T-helper 17 cell (primary cell): ENCODE measurements at regions not wholly inside any gene's neighbourhood (a gene's known extent, or its start where the extent isn't known, plus 50 kb on each side); places are given as distances from the start of the nearest gene placed in this dataset.
A peak's percentile ranks its signal among the peaks of the same experiment; 100 is the strongest.

Experiments
- ATAC-seq: fragments of 150-1000 bp; cut with Tn5 transposase; 2 replicates; pipeline ENCODE4 v1.10.0; 2021; ENCODE audit warnings: mild to moderate bottlenecking, moderate library complexity
- DNase-seq, 3 donors: peaks; one replicate each; pipeline versions ENCODE4 v3.0.0 to v3.0.0-alpha.2; 2020 to 2021
- H3K9me3 ChIP-seq: one replicate; pipeline ENCODE4 v1.7.0; 2013; ENCODE audit warnings: low read length, mild to moderate bottlenecking; ENCODE audit not compliant: control insufficient read depth, poor library complexity, severe bottlenecking
- H3K27ac Mint-ChIP-seq: one replicate; pipeline ENCODE4 v1.8.0; 2022; ENCODE audit warnings: mild to moderate bottlenecking, moderate library complexity, mixed read lengths
- H3K27me3 Mint-ChIP-seq: one replicate; pipeline ENCODE4 v1.8.0; 2022; ENCODE audit warnings: mixed read lengths
- H3K36me3 Mint-ChIP-seq: one replicate; pipeline ENCODE4 v1.8.0; 2022; ENCODE audit warnings: low read depth, mixed read lengths
- H3K4me1 Mint-ChIP-seq: one replicate; pipeline ENCODE4 v1.8.0; 2022; ENCODE audit warnings: mild to moderate bottlenecking, mixed read lengths
- H3K4me3 Mint-ChIP-seq: one replicate; pipeline ENCODE4 v1.8.0; 2022; ENCODE audit warnings: mild to moderate bottlenecking, moderate library complexity, mixed read lengths

GRCh38 chr12:127277882-127278281 is 989.1 kb upstream of the TMEM132C start:
- Mint-ChIP-seq H3K27ac (no peak overlapping the region), H3K4me3 (no peak overlapping the region), H3K36me3 (no peaks in the 10 kb centered on the region), H3K27me3 (peaks cover 33% of the 10 kb centered on the region), H3K4me1 (peaks cover 2% of the 10 kb centered on the region)
- no peak for ATAC-seq
- no peaks in the 10 kb centered on the region for H3K9me3 ChIP-seq
- no peak for DNase-seq

DNA sequence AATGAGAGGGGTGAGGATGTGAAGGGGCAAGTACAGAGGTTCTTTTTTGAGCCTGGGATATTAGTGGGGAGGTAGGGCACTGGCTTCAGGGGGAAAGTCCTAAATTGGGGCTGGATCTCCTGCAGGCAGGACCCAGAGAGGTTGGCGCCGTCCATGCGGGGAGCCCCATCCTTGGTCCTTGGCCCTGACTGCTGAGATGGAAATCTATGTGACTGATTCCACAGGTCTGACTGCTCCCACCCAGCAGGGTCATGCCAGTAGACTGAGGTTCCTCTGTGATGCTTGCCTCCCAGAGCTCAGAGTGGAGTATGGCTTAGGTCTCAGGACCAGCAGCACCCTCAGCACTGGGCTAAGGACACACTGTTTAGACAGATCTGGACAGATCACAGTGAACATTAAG is 988.6 kb upstream of the TMEM132C start:
- H3K4me3 Mint-ChIP-seq, result no peak overlapping the region
- ATAC-seq (no peak), DNase-seq (no peak)
- no peaks in the 10 kb centered on the region for H3K36me3 Mint-ChIP-seq
- H3K27me3 Mint-ChIP-seq, result peaks cover 30% of the 10 kb centered on the region
- no peaks in the 10 kb centered on the region for H3K9me3 ChIP-seq
- H3K27ac Mint-ChIP-seq, result no peak overlapping the region
- H3K4me1 Mint-ChIP-seq, result peaks cover 2% of the 10 kb centered on the region

DNA sequence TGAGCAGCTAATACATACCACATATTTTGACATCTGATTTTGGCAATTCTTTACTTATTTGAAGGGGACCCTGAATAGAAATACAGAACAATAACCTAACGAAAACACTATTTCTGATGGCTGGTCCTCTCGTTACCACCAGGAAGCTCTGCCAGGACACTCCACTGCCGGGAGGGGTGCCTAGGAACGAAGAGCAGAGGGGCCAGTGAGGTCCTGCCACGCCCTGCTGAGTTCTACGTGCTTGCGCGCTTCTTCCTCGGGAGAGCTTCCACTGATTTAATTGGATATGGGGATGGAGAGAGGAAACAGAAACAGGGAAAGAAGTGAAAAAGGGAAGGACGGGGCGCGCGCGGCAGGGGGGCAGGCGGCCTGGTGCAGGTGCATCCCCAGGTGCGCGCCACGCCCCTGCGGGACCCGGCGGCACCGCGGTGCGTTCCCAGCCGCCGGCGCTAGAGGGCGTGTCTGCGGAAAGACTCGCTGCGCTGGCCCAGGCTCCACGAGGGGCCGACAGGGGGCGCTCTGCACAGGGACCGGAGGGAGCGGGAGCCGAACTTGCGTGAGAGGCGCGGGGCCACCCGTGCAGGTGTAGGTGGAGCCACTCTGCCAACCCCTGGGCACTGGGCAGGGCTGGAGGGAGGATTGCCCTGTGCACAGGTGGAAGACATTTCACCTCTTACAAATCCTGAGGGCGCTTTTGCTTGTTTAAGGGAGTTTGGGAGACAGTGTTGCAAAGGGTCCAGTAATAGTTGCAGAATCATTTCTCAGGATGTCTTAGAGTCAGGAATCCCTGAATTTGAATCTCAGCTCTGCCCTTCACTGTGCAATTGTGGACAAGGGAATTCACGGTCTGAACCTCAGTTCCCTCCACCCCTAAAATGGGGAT is 986.3 kb upstream of the TMEM132C start:
- Mint-ChIP-seq H3K27ac (no peak overlapping the region), H3K4me1 (peaks cover 8% of the 10 kb centered on the region), H3K27me3 (peaks cover 16% of the 10 kb centered on the region), H3K36me3 (no peaks in the 10 kb centered on the region), H3K4me3 (no peak overlapping the region)
- H3K9me3 ChIP-seq, result no peaks in the 10 kb centered on the region
- ATAC-seq (peak; percentile 90), DNase-seq (peak; percentile 26 to 68 (median 32))

GRCh38 chr12:127282786-127283565 is 984.0 kb upstream of the TMEM132C start:
- H3K4me1 Mint-ChIP-seq, result peaks cover 10% of the 10 kb centered on the region
- H3K9me3 ChIP-seq, result no peaks in the 10 kb centered on the region
- H3K36me3 Mint-ChIP-seq, result no peaks in the 10 kb centered on the region
- H3K27me3 Mint-ChIP-seq, result peaks cover 3% of the 10 kb centered on the region
- no peak for DNase-seq
- no peak for ATAC-seq
- no peak overlapping the region for H3K27ac Mint-ChIP-seq
- H3K4me3 Mint-ChIP-seq, result no peak overlapping the region

GRCh38 chr12:127284021-127284420 is 982.9 kb upstream of the TMEM132C start:
- ATAC-seq, result no peak
- DNase-seq, result no peak
- peaks cover 10% of the 10 kb centered on the region for H3K4me1 Mint-ChIP-seq
- H3K9me3 ChIP-seq, result no peaks in the 10 kb centered on the region
- no peak overlapping the region for H3K4me3 Mint-ChIP-seq
- no peaks in the 10 kb centered on the region for H3K36me3 Mint-ChIP-seq
- no peaks in the 10 kb centered on the region for H3K27me3 Mint-ChIP-seq
- no peak overlapping the region for H3K27ac Mint-ChIP-seq

GRCh38 chr12:127284870-127285431 is 982.0 kb upstream of the TMEM132C start:
- Mint-ChIP-seq H3K4me1 (peaks cover 10% of the 10 kb centered on the region), H3K36me3 (no peaks in the 10 kb centered on the region), H3K27me3 (no peaks in the 10 kb centered on the region), H3K4me3 (no peak overlapping the region), H3K27ac (no peak overlapping the region)
- ATAC-seq, result no peak
- DNase-seq, result no peak
- H3K9me3 ChIP-seq, result no peaks in the 10 kb centered on the region

- Mint-ChIP-seq H3K27ac (no peak overlapping the region), H3K36me3 (no peaks in the 10 kb centered on the region), H3K4me1 (peaks cover 8% of the 10 kb centered on the region), H3K4me3 (peak overlapping the region; percentile 69), H3K27me3 (no peaks in the 10 kb centered on the region)
- DNase-seq, result no peak
- H3K9me3 ChIP-seq, result no peaks in the 10 kb centered on the region
- ATAC-seq, result no peak
Measured at GRCh38 chr12:127286281-127286680, 980.7 kb upstream of the TMEM132C start.

GRCh38 chr12:127287256-127287655 is 979.7 kb upstream of the TMEM132C start:
- no peaks in the 10 kb centered on the region for H3K27me3 Mint-ChIP-seq
- peaks cover 8% of the 10 kb centered on the region for H3K4me1 Mint-ChIP-seq
- H3K27ac Mint-ChIP-seq, result no peak overlapping the region
- H3K4me3 Mint-ChIP-seq, result no peak overlapping the region
- no peak for ATAC-seq
- DNase-seq, result no peak
- no peaks in the 10 kb centered on the region for H3K36me3 Mint-ChIP-seq
- no peaks in the 10 kb centered on the region for H3K9me3 ChIP-seq

- Mint-ChIP-seq H3K4me3 (no peak overlapping the region), H3K27me3 (peaks cover 15% of the 10 kb centered on the region), H3K27ac (no peak overlapping the region), H3K4me1 (peaks cover 4% of the 10 kb centered on the region), H3K36me3 (peaks cover 3% of the 10 kb centered on the region)
- DNase-seq (no peak), ATAC-seq (no peak)
- no peaks in the 10 kb centered on the region for H3K9me3 ChIP-seq
Measured at GRCh38 chr12:127290251-127290650, 976.7 kb upstream of the TMEM132C start.

- H3K9me3 ChIP-seq, result no peaks in the 10 kb centered on the region
Measured at GRCh38 chr12:127292736-127293135, 974.2 kb upstream of the TMEM132C start.

GRCh38 chr12:127293507-127294310 is 973.3 kb upstream of the TMEM132C start:
- Mint-ChIP-seq H3K36me3 (peaks cover 3% of the 10 kb centered on the region), H3K4me1 (peaks cover 3% of the 10 kb centered on the region), H3K4me3 (no peak overlapping the region), H3K27me3 (peaks cover 29% of the 10 kb centered on the region), H3K27ac (no peak overlapping the region)
- no peaks in the 10 kb centered on the region for H3K9me3 ChIP-seq
- DNase-seq, result peak in 1 of 3 donors; percentile 38
- ATAC-seq, result peak; percentile 67

More at GRCh38 chr12:127292736-127293135, 974.2 kb upstream of the TMEM132C start:
- H3K36me3 Mint-ChIP-seq, result peaks cover 3% of the 10 kb centered on the region
- ATAC-seq, result no peak
- DNase-seq, result no peak
- no peak overlapping the region for H3K27ac Mint-ChIP-seq
- H3K27me3 Mint-ChIP-seq, result peaks cover 29% of the 10 kb centered on the region
- H3K4me3 Mint-ChIP-seq, result no peak overlapping the region
- peaks cover 3% of the 10 kb centered on the region for H3K4me1 Mint-ChIP-seq

DNA sequence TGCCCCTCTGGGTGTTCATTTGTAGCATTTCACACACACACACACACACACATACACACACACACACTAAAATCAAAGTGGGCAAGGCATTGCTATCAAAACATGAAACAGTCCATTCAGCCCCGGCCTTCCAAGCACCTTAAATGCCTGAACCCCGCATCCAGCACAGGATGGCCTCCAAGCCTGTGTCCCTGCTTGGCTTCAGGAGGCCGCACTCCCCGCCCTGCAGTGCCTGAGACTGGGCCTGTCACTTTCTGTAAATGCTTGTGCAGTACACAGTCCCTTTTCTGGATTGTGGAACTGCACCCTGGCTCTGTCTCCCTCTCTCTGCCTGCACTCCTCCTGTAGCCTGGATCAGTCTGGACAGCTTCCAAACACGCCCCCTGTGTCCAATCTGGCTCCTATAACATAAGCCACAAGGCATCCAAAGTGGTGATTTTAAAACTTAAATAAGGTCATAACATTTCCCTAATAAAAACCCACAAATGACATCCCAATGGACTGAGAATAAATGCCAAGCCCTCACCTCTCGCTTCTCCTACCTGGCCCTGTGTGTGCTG is 972.2 kb upstream of the TMEM132C start:
- Mint-ChIP-seq H3K27ac (no peak overlapping the region), H3K36me3 (peaks cover 3% of the 10 kb centered on the region), H3K4me3 (no peak overlapping the region), H3K4me1 (peaks cover 3% of the 10 kb centered on the region), H3K27me3 (peaks cover 29% of the 10 kb centered on the region)
- no peaks in the 10 kb centered on the region for H3K9me3 ChIP-seq
- ATAC-seq (no peak), DNase-seq (no peak)
